GM19324 (cell line): ENCODE measurements at regions not wholly inside any gene's neighbourhood (a gene's known extent, or its start where the extent isn't known, plus 50 kb on each side); places are given as distances from the start of the nearest gene placed in this dataset.
"Not testable (repeated sequence)": the region's sequence is repeated elsewhere in the genome, so short reads cannot be mapped to it uniquely, and the experiment has no call there.

ENCODE experiments used
- ATAC-seq: cut with Tn5 transposase; IDR thresholded peaks from one replicate; pipeline ENCODE4 v1.9.1; 2021; ENCODE audit warnings: mild to moderate bottlenecking, moderate library complexity; ENCODE audit not compliant: unreplicated experiment, low FRiP score

DNA sequence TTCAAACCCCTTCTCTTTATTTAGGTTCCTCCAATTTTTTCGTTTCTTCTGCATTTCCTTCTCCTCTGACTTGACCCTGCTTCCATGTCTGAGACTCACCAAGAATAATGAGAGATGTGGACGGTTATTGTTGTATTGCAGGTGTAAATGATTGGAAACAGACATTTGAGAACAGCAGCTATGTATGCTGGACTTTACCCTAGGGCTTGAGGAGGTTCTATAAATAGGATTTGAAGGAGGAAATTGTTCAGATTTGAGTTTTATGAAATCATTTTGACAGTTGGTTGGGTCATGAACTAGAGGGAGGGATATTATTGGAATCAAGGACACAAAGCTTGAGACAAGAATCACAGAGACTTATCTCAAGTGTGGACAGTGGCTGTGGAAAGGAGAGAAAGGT is 614.6 kb upstream of the CPEB2 start:
- ATAC-seq, result no peak

DNA sequence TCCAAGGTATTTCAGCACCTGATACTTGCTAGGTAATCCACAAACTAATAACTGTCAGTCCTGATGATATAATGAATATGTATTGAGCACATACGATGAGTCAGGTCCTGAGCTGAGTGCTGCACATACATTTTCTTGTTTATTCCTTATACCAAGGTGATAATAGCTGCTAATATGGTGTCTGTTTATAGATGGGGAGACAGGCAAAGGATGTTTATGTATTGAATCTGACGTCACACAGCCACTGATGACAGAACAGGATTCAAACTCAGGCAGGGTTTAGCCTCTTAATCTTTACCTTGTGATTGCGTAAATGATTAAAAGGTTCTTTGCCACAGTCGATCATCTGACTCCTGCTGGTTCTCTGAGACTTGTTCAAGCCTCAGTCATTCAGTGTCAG is 609.9 kb upstream of the CPEB2 start:
- ATAC-seq, result no peak

DNA sequence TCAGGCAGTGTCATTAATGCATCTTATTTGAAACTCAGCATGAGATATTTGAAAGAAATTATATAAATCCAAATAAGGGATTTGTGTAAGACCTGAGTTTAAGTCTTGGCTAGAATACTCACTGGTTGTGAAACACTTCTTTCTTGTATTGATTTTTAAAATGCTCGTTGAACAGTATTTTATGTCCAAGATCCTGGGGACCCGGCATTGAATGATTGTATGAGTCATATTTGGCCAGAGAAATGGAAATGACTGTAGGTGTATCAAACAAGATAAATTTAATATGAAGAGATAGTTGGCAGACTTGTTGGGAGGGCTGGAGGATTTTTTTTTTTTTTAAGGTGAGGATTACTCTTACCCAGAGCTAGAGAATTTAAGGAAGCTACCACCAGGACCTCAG is 606.1 kb upstream of the CPEB2 start:
- ATAC-seq, result no peak

DNA sequence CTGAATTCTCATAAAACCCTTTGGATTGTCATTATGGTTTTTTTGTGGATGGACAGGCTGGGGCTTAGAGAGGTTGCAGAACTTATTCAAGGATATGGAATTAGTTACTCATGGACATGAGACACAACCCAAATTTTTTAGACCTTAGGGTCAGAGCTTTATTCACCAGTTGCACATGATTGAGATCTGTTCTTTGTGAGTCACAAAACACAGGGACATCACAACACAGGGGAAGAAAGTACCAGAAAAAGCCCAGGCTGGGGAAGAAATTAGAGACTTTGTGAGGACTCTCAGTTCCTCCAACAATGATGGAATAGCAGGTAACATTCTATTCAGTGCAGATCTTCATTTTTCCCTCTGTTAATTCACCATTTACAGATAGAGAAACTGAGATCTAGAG is 602.4 kb upstream of the CPEB2 start:
- ATAC-seq, result no peak

DNA sequence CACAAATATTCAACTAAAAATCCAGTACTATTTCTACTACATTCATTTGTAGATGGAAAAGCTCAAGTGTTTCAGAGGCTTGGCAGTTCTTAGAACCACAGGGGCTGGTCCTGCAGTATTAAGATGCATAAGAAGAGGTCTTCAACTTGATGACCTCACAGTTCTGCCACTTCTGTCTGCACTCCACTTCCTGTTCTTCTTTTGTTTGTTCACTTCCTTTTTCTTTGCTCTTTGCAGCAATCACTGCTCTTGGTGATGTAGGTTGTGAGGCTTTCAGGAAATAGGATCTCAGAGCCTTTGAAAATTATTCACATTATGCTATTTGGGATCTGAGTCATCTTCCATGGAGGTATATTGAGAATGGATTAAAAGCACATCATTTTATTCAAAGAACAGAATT is 602.0 kb upstream of the CPEB2 start:
- ATAC-seq, result no peak

DNA sequence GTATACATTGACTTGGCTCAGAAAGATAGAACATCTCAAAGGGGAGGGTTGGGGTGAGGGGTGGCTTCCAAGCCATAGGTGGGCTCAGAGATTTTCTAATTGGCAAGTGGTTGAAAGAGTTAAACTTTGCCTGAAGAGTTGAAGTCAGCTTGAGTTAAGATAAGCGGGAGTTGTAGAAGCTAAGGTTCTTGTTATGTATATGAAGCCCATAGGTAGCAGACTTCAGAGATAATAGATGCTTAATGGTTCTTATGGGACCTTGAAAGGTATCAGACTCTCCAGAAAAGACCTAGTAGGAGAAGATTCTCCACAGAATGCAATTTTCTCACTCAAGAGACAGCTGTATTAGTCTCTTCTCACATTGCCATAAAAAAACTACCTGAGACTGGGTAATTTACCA is 599.1 kb upstream of the CPEB2 start:
- ATAC-seq, result no peak

DNA sequence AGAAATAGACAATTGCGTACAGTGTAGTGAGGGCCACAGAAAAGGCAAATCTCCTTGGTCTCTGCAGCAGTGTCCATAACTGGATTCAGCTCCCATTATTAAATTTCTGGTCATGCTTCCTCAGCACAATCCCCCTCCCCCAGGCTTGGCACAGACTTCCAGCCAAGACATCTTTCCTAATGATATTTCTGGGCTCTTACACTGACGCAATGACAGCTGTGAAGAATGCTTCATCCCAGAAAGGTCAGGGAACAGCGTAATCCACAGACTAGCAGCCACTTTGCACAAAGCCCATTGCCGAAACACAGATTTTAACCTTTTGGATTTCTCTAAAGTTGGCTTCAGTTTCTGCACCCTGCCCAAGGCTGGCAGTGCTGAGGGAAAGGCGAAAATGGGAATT is 597.6 kb upstream of the CPEB2 start:
- ATAC-seq, result no peak

DNA sequence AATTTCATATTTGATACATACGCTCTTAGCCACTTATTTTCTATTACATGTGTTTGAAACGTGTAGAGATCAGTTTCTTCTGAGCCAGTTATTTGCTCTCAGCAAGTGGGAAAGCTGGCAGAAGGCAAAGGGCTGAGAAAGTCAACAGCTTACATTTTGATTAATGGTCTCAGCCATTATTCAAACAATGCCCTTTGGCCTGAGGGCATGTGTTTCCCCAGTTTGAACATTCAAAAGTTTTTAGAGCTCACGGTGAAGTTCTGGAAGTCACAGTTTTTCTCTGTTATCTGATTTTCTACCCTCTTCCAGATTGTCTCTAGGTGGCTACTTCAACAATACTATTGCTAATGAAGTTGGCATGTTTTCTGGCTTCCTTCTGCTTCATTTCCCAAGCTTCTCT is 591.8 kb upstream of the CPEB2 start:
- no peak for ATAC-seq

DNA sequence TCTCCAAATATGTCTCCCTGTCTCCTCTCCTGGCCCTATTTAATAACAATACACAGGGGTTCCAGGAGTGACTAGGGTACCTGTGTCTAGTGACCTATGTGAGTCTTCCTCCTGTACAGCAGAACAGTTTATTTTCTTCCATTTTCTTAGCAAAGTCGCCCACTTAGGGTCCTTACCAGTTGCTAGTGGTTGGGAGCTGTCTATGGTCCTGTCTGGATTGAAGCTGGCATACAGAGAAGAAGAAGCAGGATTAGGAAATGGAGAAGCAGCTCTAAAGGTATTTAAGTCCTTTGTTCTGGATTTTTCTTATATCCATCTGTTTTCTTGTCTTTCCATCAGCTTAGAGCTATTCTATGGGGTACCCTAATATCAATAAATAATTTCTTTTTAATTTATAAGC is 587.1 kb upstream of the CPEB2 start:
- no peak for ATAC-seq

DNA sequence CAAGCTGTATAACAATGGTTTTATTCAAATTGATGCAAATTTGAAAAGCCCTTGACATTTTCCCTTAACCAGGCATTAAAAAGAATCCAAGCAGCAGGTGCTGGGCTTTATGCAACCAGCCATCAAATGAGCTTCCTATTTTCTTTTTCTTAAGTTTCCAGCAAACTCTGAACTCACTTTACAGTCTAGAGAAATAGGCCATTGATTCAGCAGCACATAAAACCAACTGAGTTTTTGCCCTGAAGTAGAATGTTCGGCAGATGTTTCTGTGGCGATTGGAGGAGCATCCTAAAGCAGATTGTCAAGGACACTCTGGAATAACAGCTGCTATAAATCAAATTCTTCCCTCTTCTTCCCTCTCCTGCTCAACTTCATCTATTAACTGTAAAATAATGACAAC is 582.8 kb upstream of the CPEB2 start:
- no peak for ATAC-seq

DNA sequence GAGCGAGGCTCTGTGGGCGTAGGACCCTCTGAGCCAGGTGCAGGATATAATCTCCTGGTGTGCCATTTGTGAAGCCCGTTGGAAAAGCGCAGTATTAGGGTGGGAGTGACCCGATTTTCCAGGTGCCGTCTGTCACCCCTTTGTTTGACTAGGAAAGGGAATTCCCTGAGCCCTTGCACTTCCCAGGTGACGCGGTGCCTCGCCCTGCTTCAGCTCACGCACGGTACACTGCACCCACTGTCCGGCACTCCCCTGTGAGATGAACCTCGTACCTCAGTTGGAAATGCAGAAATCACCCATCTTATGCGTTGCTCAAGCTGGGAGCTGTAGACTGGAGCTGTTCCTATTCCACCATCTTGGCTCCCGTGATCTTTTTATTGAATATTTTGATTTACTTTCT is 576.0 kb upstream of the CPEB2 start:
- not testable (repeated sequence) for ATAC-seq

DNA sequence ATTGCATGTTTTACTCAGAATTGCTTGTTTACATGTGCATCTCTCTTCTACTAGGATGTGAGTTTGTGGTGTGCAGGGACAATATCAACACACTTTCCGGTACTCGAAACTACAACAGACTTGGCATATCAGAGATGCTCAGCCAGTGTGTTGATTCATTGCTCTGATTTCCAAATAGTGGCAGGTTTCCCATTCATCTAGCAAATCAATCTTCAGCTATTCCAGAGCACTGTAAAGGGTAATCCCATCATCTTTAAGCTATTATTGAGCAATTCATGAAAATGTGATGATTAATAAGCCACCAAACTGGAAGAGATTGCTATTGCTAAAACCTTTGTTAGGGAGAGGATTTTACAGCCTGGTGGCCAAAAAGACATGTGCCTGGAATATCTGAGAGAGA is 574.2 kb upstream of the CPEB2 start:
- ATAC-seq, result no peak

DNA sequence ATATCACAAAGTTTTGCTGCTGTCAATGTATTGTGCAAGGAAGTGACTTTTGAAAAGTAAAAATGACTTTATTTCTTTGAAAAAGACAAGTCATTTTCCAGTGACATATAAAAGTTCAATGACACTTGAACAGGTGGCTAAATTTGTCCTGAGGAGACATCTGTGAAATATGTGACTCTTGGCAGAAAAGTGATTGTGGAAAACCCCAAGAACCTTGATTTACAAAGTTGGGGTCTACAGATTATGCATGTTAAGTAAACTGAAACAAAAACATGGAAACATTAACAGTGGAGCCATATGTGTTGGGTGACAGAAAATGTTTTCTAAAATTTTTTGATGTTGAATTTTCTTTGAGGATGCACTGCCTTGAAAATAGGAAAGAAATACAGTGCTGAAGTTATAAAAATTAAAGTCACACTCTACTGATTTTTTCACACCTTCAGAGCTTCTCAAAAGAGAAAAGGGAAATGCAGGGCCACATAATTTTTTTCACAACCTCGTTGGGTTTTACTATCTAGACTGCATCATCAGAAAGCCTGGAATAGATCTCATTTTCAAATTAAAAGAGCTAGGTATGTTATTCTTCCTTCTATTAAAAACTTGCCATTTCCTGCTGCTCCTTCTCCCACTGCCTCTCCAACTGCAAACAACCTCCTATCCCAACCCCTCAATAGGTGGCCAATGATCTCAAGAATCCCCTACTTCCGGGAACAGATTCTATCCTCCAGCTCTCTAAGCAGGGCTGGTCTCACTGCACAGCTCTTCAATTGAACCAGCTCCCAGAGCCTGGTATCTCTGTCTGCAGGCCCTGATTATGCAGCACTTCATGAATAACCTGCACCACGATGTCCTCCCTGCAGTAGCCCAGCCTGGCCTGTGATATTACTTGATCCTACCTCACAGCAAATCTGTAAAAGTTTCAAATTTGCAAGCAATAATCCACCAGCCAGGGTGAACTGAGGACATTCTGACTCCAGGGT is 570.8 kb upstream of the CPEB2 start:
- no peak for ATAC-seq

DNA sequence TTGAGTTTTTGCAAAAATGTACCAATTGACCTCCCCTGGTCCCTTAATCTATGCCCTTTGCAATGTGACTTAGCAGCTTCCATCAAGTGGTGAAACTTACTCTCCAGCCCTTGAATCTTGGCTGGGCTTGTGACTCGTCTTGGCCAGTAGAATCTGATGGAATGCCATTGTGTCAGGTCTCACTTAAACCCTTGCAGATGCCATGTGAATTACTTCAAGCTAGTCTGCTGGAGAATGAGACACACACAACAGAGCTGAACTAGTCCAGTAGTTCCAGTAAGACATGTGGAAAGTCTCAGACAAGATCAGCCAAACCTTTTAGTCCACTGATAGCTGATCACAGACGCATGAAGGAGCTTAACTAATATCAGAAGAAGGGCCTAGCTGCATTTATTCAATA is 567.8 kb upstream of the CPEB2 start:
- no peak for ATAC-seq

DNA sequence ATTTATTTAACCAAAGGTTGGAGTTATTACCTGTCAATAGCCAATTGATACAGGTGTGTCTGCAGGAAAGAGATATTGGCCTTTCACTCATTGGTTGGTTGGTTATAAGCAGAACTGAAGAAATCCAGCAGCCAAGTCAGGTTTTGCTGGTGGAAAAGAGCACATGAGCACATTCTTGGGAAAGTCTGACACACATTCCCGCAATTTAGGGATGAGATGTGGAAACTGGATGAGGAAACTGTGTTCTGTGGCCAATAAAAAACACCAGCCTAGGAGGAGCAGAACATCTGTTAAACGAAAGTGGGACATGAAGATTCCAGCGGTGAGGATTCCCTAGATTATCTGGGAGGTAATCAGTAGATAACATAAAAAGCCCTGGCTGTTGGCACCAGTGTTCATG is 567.4 kb upstream of the CPEB2 start:
- no peak for ATAC-seq

DNA sequence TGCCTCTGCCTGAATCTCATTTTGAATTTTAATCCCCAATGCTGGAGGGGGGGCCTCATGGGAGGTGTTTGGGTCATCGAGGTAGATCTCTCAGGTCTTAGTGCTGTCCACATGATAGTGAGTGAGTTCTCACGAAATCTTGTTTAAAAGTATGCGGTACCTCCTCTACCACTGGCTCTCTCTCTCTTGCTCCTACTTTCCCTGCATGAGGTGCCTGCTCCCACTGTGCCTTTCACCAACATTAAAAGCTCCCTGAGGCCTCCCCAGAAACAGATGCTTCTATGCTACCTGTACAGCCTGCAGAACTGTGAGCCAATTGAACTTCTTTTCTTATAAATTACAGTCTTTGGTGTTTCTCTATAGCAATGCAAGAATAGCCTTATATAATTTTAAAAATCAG is 560.7 kb upstream of the CPEB2 start:
- no peak for ATAC-seq

DNA sequence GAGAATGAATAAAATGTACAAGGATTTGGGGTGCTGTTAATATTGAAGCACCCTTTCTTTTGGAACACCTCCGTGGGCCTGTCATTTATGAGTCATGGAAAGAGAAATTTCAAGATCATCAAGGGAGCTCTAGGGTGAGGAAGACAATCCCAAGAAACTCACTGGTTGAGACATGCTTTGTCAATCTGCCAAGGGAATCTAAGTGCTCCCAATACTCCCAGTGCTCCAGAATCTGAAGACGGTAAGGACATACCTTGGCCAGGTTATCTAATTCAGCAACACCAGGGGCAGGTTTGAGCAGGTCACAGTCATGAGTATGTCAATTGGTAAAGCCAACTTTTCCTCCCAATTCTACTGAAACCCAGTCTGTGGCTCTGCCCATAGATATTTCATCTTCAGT is 556.4 kb upstream of the CPEB2 start:
- no peak for ATAC-seq

DNA sequence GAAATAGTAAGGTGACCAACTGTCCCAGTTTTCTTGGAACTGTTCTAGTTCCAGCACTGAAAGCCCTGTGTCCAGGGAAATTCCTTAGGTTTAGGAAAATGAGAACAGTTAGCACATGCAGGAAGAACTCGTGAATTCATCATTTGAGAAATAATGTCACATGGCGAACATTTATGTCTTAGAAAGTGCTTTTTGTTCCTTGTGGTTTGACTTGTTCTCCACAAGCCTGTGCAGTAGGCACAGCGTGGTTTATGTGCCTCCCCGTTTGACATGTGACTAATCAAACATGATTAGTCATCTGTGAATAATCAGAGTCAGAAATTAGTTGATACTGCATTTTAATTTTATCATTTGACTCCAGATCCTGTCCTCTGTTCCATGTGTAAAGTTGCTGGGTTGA is 556.0 kb upstream of the CPEB2 start:
- ATAC-seq, result no peak

DNA sequence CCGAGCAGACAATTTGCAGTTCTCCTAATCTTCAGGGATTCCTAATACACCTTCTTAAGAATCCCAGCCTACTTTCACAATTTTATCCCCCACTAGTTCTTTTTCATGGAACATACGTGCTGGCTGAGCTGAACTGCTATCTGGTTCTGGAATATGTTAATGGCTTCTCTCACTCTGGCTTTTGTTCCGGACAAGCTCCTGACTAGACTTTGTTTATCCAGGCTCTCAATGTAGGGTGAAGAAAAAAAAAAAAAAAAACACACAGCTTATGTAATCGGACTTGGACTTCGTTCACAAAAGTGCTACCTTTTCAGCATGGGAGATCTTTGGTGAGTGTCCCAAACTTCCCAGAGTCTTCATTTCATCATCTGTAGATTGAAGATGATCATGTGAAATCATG is 555.4 kb upstream of the CPEB2 start:
- no peak for ATAC-seq

DNA sequence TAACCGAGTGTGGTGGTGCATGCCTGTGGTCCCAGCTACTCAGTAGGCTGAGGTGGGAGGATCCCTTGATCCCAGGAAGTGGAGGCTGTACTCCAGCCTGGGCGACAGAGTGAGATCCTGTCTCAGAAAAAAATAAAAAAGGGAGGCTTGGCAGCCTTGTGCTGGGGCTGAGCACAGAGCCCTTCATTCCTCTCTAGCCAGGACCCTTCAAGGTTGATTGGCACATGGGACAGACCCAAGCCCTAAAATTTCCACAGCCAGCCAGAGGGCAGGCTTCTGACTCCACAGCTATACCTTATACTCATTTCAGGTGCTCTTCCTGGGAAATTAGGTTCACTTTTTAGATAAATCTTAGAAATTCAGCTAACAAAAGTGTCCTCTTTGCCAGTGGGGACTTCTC is 553.0 kb upstream of the CPEB2 start:
- ATAC-seq, result no peak

DNA sequence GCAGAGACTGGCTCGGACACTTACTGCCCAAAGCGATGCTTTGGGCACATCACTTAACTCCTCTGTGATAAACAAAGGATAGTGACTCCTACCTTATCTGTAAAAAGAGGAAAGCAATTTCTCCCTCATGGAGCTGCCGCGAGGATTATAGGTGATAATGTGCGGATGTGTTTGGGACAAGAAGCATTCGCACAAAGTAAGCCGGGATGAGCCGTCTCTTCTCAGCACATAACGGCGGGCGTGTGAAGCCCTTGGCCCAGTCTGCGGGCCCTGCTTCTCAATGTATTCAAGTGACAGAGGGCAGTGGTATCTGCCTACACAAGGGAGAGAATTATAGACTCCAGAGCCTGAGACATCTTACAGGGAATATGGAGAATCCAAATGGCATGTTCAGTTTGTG is 550.3 kb upstream of the CPEB2 start:
- ATAC-seq, result no peak

DNA sequence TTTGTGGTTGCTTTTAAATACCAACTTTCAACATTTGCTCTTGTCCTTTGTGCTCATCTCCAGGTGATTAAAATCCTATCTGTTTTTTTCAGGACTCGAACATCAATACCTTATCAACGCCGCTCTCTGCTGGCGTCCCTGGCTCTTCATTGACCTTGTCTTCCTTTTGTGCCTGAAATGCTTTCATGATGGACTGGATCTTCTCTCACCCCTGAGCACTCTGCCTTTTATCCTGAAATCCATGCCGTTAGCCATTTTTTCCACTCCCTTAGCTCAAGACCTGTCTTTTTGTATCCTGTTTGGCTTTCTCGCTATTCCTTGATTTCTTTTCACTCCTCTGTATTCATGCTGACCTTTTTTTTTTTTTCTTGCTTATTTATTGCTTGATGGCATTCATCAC is 549.5 kb upstream of the CPEB2 start:
- ATAC-seq, result no peak

DNA sequence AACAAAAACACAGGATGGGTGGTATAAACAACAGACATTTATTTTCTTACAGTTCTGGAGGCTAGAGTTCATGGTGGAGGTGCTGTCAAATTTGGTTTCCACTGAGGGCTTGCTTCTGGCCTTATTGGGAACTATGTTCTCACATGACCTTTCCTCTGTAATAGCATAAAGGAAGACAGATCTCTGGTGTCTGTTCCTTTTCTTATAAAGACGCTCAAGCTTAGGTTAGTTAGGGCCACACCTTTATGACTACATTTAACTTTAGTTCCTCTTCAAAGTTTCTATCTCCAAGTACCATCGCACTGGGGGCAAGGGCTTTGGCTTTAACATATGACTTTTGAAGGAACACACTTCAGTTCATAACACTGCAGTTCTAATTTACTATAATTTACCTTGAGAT is 543.8 kb upstream of the CPEB2 start:
- no peak for ATAC-seq
